Chondrocyte (in vitro differentiated cells): ENCODE measurements at regions not wholly inside any gene's neighbourhood (a gene's known extent, or its start where the extent isn't known, plus 50 kb on each side); places are given as distances from the start of the nearest gene placed in this dataset.

Experiments used
- DNase-seq: peaks from one replicate; pipeline ENCODE4 v3.0.0; 2021; ENCODE audit warnings: mixed read lengths, low spot score
- H3K27ac Mint-ChIP-seq: one replicate; pipeline ENCODE4 v1.8.0; 2021; ENCODE audit warnings: mild to moderate bottlenecking, moderate library complexity, mixed read lengths; ENCODE audit not compliant: unreplicated experiment
- H3K27me3 Mint-ChIP-seq: 2 replicates; pipeline ENCODE4 v1.8.0; 2021; ENCODE audit warnings: low read depth, mixed read lengths
- H3K36me3 Mint-ChIP-seq: 2 replicates; pipeline ENCODE4 v1.8.0; 2021; ENCODE audit warnings: low read depth, mixed read lengths
- H3K4me1 Mint-ChIP-seq: 2 replicates; pipeline ENCODE4 v1.8.0; 2021; ENCODE audit warnings: low read depth, mild to moderate bottlenecking, mixed read lengths
- H3K4me3 Mint-ChIP-seq: one replicate; pipeline ENCODE4 v1.8.0; 2021; ENCODE audit warnings: mild to moderate bottlenecking, moderate library complexity, mixed read lengths; ENCODE audit not compliant: unreplicated experiment
- H3K9me3 Mint-ChIP-seq: 2 replicates; pipeline ENCODE4 v1.8.0; 2021; ENCODE audit warnings: low read depth, mixed read lengths
- CTCF ChIP-seq: fragments of 200-600 bp; sonication (generic); IDR thresholded peaks from 2 replicates; pipeline ENCODE4 v1.5.0; 2021; ENCODE audit warnings: antibody characterized with exemption, mild to moderate bottlenecking, moderate library complexity

- peaks cover 7% of the 10 kb centered on the region for H3K9me3 Mint-ChIP-seq
- H3K27ac Mint-ChIP-seq = no peak overlapping the region
- no peaks in the 10 kb centered on the region for H3K27me3 Mint-ChIP-seq
- H3K4me1 Mint-ChIP-seq = peaks cover 11% of the 10 kb centered on the region
- DNase-seq = no peak
- TF ChIP-seq CTCF = no peak
- no peak overlapping the region for H3K4me3 Mint-ChIP-seq
- peaks cover 1% of the 10 kb centered on the region for H3K36me3 Mint-ChIP-seq
Measured at GRCh38 chr11:110787680-110788079, 75.4 kb upstream of the ARHGAP20 start.

DNA sequence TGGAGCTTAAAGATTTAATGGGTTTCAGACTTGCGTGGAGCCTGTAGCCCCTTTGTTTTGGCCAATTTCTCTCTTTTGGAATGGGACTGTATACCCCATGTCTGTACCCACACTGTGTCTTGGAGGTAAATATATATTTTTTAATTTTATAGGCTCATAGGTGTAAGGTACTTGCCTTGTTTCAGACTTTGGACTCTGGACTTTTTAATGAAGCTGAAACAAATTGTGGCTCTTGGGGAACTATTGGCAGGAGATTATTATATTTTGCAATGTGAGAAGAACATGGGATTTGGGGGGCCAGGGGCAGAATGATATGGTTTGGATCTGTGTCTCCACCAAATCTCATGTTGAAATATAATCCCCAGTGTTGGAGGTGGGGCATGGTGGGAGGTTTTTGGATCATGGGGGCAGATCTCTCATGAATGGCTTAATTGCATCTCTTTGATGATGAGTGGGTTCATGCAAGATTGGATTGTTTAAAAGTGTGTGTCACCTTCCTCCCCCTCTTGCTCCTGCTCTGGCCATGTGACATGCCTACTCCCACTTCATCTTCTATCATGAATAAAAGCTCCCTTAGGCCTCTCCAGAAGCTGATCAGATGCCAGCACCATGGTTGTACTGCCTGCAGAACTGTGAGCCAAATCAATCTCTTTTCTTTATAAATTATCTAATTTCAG lies 74.1 kb upstream of the ARHGAP20 start:
- peaks cover 7% of the 10 kb centered on the region for H3K9me3 Mint-ChIP-seq
- no peak overlapping the region for H3K4me3 Mint-ChIP-seq
- H3K27ac Mint-ChIP-seq = no peak overlapping the region
- H3K36me3 Mint-ChIP-seq = peaks cover 1% of the 10 kb centered on the region
- DNase-seq = no peak
- H3K27me3 Mint-ChIP-seq = no peaks in the 10 kb centered on the region
- TF ChIP-seq CTCF = no peak
- peaks cover 14% of the 10 kb centered on the region for H3K4me1 Mint-ChIP-seq

- Mint-ChIP-seq H3K4me1 (peaks cover 13% of the 10 kb centered on the region), H3K27ac (no peak overlapping the region), H3K36me3 (peaks cover 1% of the 10 kb centered on the region), H3K27me3 (no peaks in the 10 kb centered on the region), H3K9me3 (peaks cover 7% of the 10 kb centered on the region), H3K4me3 (no peak overlapping the region)
- no peak for TF ChIP-seq CTCF
- no peak for DNase-seq
Measured at GRCh38 chr11:110785398-110785797, 73.2 kb upstream of the ARHGAP20 start.

DNA sequence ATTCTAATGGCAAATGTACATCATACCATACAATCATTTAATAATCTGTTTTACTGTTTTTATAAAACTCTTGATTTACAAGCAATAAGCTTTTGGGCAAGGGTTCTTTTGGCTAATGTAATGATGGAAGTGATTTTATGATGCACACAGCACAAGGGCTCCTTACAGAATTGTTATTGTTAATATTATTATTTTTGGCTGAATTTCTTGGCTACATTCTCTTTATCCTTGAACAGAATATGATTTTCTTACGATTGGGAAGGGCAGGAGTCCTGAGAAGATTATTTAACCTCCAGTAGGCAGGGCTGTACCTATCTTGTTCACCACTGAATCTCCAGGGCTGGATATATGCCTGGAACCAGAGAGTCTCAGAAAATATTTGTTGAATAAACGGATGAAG lies 70.4 kb upstream of the ARHGAP20 start:
- Mint-ChIP-seq H3K9me3 (peaks cover 18% of the 10 kb centered on the region), H3K4me1 (peaks cover 24% of the 10 kb centered on the region), H3K4me3 (no peak overlapping the region), H3K36me3 (peaks cover 5% of the 10 kb centered on the region), H3K27me3 (no peaks in the 10 kb centered on the region), H3K27ac (no peak overlapping the region)
- no peak for TF ChIP-seq CTCF
- DNase-seq = no peak

DNA sequence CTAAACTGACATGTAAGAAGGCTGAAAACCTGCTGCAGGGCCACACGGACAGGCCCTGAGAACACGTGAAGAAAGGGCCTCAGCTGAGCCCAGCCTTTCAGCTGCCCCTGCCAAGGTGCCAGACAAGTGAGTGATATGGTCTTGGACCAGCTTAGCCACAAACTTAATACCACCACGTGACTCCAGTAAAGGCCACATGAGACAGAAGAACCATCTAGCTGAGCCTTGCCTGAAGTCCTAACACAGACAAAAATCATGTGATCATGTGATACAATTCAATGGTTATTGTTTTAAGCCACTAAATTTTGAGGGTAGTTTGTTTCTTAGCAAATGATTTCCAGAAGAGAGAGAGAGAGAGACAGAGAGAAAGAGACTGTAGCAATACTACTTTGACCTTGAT lies 66.9 kb upstream of the ARHGAP20 start:
- H3K9me3 Mint-ChIP-seq = peaks cover 12% of the 10 kb centered on the region
- H3K4me3 Mint-ChIP-seq = no peak overlapping the region
- H3K36me3 Mint-ChIP-seq = peaks cover 4% of the 10 kb centered on the region
- H3K27ac Mint-ChIP-seq = no peak overlapping the region
- TF ChIP-seq CTCF = no peak
- no peaks in the 10 kb centered on the region for H3K27me3 Mint-ChIP-seq
- no peak for DNase-seq
- H3K4me1 Mint-ChIP-seq = peaks cover 35% of the 10 kb centered on the region
